CD14-positive monocyte (primary cell): ENCODE measurements at regions not wholly inside any gene's neighbourhood (a gene's known extent, or its start where the extent isn't known, plus 50 kb on each side); places are given as distances from the start of the nearest gene placed in this dataset.
"Not testable (repeated sequence)": the region's sequence is repeated elsewhere in the genome, so short reads cannot be mapped to it uniquely, and the experiment has no call there.

Source experiments
- DNase-seq, 3 donors: peaks; one replicate each; pipeline ENCODE4 v3.0.0-alpha.2; 2011 to 2022
- H2AFZ ChIP-seq: 2 replicates; pipeline ENCODE4 v1.6.0; 2012; ENCODE audit warnings: mild to moderate bottlenecking, low read depth, low read length, inconsistent platforms; ENCODE audit not compliant: insufficient read depth, poor library complexity, severe bottlenecking
- H3K27ac ChIP-seq, 2 donors: 1 replicate in 1 of 2; 2 replicates in 1 of 2; pipeline ENCODE4 v1.5.1; 2012 to 2013; ENCODE audit warnings: low read length in 2 of 2, control low read depth in 1 of 2, inconsistent platforms in 1 of 2, low read depth in 1 of 2, mild to moderate bottlenecking in 1 of 2
- H3K27me3 ChIP-seq, 2 donors: one replicate each; pipeline versions ENCODE4 v1.6.0 to v1.6.1; 2011 to 2013; ENCODE audit warnings: low read length in 2 of 2; ENCODE audit not compliant: control insufficient read depth in 2 of 2, insufficient read depth in 2 of 2
- H3K36me3 ChIP-seq, 2 donors: replicated peaks in 1 of 2; 1 replicate in 1 of 2; 2 replicates in 1 of 2; pipeline versions ENCODE4 v1.5.1 to v1.6.1; 2012 to 2013; ENCODE audit warnings: low read length in 2 of 2, control low read depth in 1 of 2, inconsistent platforms in 1 of 2, mild to moderate bottlenecking in 1 of 2; ENCODE audit not compliant: insufficient read depth in 2 of 2, control insufficient read depth in 1 of 2
- H3K4me1 ChIP-seq, 2 donors: 1 replicate in 1 of 2; 2 replicates in 1 of 2; pipeline versions ENCODE4 v1.5.1 to v1.6.1; 2012 to 2013; ENCODE audit warnings: low read length in 2 of 2, control low read depth in 1 of 2, inconsistent platforms in 1 of 2, mild to moderate bottlenecking in 1 of 2, moderate library complexity in 1 of 2; ENCODE audit not compliant: insufficient read depth in 2 of 2, control insufficient read depth in 1 of 2
- H3K4me2 ChIP-seq: replicated peaks from 2 replicates; pipeline ENCODE3; 2012; ENCODE audit warnings: low read length, moderate library complexity, mild to moderate bottlenecking; ENCODE audit not compliant: poor library complexity, severe bottlenecking; ENCODE audit errors: extremely low read depth
- H3K4me3 ChIP-seq, 3 experiments: fragments of 200-600 bp in 1 of 3; sonication (generic) in 1 of 3; replicated peaks in 1 of 3; 1 replicate in 2 of 3; 2 replicates in 1 of 3; pipeline ENCODE4 v1.5.1; 2011 to 2013; ENCODE audit warnings: low read length in 3 of 3, mild to moderate bottlenecking in 3 of 3, control low read depth in 2 of 3, low read depth in 2 of 3, inconsistent platforms in 1 of 3, moderate library complexity in 1 of 3
- H3K79me2 ChIP-seq: 2 replicates; pipeline ENCODE4 v1.6.0; 2012; ENCODE audit warnings: mild to moderate bottlenecking, control low read depth, inconsistent platforms, low read length, moderate library complexity; ENCODE audit not compliant: insufficient read depth
- H3K9ac ChIP-seq: 2 replicates; pipeline ENCODE4 v1.6.0; 2017; ENCODE audit warnings: low read length, mild to moderate bottlenecking; ENCODE audit not compliant: insufficient read depth, poor library complexity, severe bottlenecking
- H3K9me3 ChIP-seq, 2 donors: replicated peaks in 1 of 2; 1 replicate in 1 of 2; 2 replicates in 1 of 2; pipeline versions ENCODE4 v1.5.1 to v1.6.1; 2012 to 2013; ENCODE audit warnings: low read length in 2 of 2, control low read depth in 1 of 2; ENCODE audit not compliant: control insufficient read depth in 1 of 2, insufficient read depth in 1 of 2
- H4K20me1 ChIP-seq: 2 replicates; pipeline ENCODE4 v1.6.0; 2012; ENCODE audit warnings: mild to moderate bottlenecking, low read length, control low read depth, moderate library complexity; ENCODE audit not compliant: insufficient read depth
- H3K27ac Mint-ChIP-seq, 7 donors: one replicate each; pipeline ENCODE4 v1.8.0; 2020; ENCODE audit warnings: mild to moderate bottlenecking in 7 of 7, mixed read lengths in 7 of 7, moderate library complexity in 6 of 7, inconsistent platforms in 2 of 7
- H3K27me3 Mint-ChIP-seq, 3 donors: one replicate each; pipeline ENCODE4 v1.8.0; 2021 to 2022; ENCODE audit warnings: low read depth in 3 of 3, mild to moderate bottlenecking in 3 of 3, mixed read lengths in 3 of 3, moderate library complexity in 3 of 3, inconsistent platforms in 1 of 3
- H3K36me3 Mint-ChIP-seq, 2 donors: one replicate each; pipeline ENCODE4 v1.8.0; 2020; ENCODE audit warnings: mixed read lengths in 2 of 2, inconsistent platforms in 1 of 2, mild to moderate bottlenecking in 1 of 2
- H3K4me1 Mint-ChIP-seq: one replicate; pipeline ENCODE4 v1.8.0; 2020; ENCODE audit warnings: mild to moderate bottlenecking, mixed read lengths
- H3K4me3 Mint-ChIP-seq, 2 donors: one replicate each; pipeline ENCODE4 v1.8.0; 2020; ENCODE audit warnings: mild to moderate bottlenecking in 2 of 2, mixed read lengths in 2 of 2, moderate library complexity in 1 of 2
- H3K9me3 Mint-ChIP-seq, 7 donors: one replicate each; pipeline ENCODE4 v1.8.0; 2020 to 2022; ENCODE audit warnings: mixed read lengths in 7 of 7, mild to moderate bottlenecking in 6 of 7, moderate library complexity in 6 of 7, inconsistent platforms in 2 of 7
- WGBS: methylation state at CpG from one replicate; pipeline ENCODE4 v1.1.5; 2013; ENCODE audit warnings: missing lambda C conversion rate; ENCODE audit not compliant: insufficient coverage; 5-methylcytosine and 5-hydroxymethylcytosine counted together
- intact Hi-C, 2 donors: fragments of 100-400 bp; cut with micrococcal nuclease; formaldehyde crosslinking; loops; one replicate each; pipeline versions ENCODE4 v1.15.0 to v1.15.1; 2023
- TF ChIP-seq, protein P1 (sequence below): fragments of 200-600 bp; IDR thresholded peaks from one replicate; pipeline ENCODE4 v1.8.0; 2022; ENCODE audit warnings: antibody characterized with exemption, mild to moderate bottlenecking

- Mint-ChIP-seq H3K9me3 (peaks cover 1 to 20% (median 14%) of the 10 kb centered on the region in 7 donors), H3K36me3 (no peaks in the 10 kb centered on the region), H3K27ac (no peak overlapping the region), H3K27me3 (peaks cover 0 to 3% (median 0%) of the 10 kb centered on the region in 3 donors), H3K4me3 (no peak overlapping the region), H3K4me1 (no peaks in the 10 kb centered on the region)
- 100% methylated on average over 1 of the region's 3 CpGs for WGBS
- intact Hi-C loops = no loop called here
- H3K9me3 ChIP-seq = peaks cover 0 to 5% of the 10 kb centered on the region in 2 donors
- no peak overlapping the region for H3K27ac ChIP-seq
- no peaks in the 10 kb centered on the region for H3K27me3 ChIP-seq
- no peak overlapping the region for H3K9ac ChIP-seq
- H3K79me2 ChIP-seq = no peaks in the 10 kb centered on the region
- H3K36me3 ChIP-seq = no peaks in the 10 kb centered on the region
- H3K4me1 ChIP-seq = no peaks in the 10 kb centered on the region
- no peak overlapping the region for H3K4me3 ChIP-seq
- H3K4me2 ChIP-seq = no peak overlapping the region
- H2AFZ ChIP-seq = no peak overlapping the region
- H4K20me1 ChIP-seq = no peaks in the 10 kb centered on the region
- DNase-seq = no peak
- TF ChIP-seq, protein P1, sequence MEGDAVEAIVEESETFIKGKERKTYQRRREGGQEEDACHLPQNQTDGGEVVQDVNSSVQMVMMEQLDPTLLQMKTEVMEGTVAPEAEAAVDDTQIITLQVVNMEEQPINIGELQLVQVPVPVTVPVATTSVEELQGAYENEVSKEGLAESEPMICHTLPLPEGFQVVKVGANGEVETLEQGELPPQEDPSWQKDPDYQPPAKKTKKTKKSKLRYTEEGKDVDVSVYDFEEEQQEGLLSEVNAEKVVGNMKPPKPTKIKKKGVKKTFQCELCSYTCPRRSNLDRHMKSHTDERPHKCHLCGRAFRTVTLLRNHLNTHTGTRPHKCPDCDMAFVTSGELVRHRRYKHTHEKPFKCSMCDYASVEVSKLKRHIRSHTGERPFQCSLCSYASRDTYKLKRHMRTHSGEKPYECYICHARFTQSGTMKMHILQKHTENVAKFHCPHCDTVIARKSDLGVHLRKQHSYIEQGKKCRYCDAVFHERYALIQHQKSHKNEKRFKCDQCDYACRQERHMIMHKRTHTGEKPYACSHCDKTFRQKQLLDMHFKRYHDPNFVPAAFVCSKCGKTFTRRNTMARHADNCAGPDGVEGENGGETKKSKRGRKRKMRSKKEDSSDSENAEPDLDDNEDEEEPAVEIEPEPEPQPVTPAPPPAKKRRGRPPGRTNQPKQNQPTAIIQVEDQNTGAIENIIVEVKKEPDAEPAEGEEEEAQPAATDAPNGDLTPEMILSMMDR = no peak
Observed at GRCh38 chr3:178117641-178118040, 418.6 kb upstream of the KCNMB2 start.

- H3K9ac ChIP-seq, H2AFZ ChIP-seq, H3K9me3 ChIP-seq, H3K4me2 ChIP-seq, H3K27ac ChIP-seq, intact Hi-C loops, H3K4me3 ChIP-seq, H3K4me1 ChIP-seq, H3K36me3 ChIP-seq, H3K4me3 Mint-ChIP-seq, H3K79me2 ChIP-seq, H3K27ac Mint-ChIP-seq, H4K20me1 ChIP-seq, H3K4me1 Mint-ChIP-seq, H3K27me3 ChIP-seq, DNase-seq, H3K27me3 Mint-ChIP-seq, H3K36me3 Mint-ChIP-seq: not testable (repeated sequence)
- H3K9me3 Mint-ChIP-seq = peaks cover 1 to 20% (median 12%) of the 10 kb centered on the region in 7 donors
- 83% methylated on average over 1 of the region's 6 CpGs for WGBS
Observed at GRCh38 chr3:178119608-178120295, 416.5 kb upstream of the KCNMB2 start.
